HEK293 (cell line): ENCODE measurements at regions not wholly inside any gene's neighbourhood (a gene's known extent, or its start where the extent isn't known, plus 50 kb on each side); places are given as distances from the start of the nearest gene placed in this dataset.

Experiments used
- CTCF ChIA-PET: fragments of 350-600 bp; formaldehyde crosslinking; extraction: SDS; loops from one replicate; lab custom pipeline; 2021; ENCODE audit warnings: antibody characterized with exemption; lab: Yijun Ruan, JAX
- POLR2A ChIA-PET: fragments of 300-600 bp; formaldehyde crosslinking; extraction: SDS; loops from one replicate; lab custom pipeline; 2020; ENCODE audit warnings: antibody characterized with exemption, inconsistent platforms; lab: Yijun Ruan, JAX
- H3K27ac ChIP-seq: fragments of 200-500 bp; sonication (Bioruptor generic); 2 replicates; pipeline ENCODE4 v1.5.1; 2014; ENCODE audit warnings: low read depth, low read length, control low read depth, inconsistent platforms; ENCODE audit errors: extremely low read depth
- H3K36me3 ChIP-seq, 2 experiments: fragments of 200-500 bp in 1 of 2; sonication (Bioruptor generic) in 1 of 2; 1 replicate in 1 of 2; 2 replicates in 1 of 2; pipeline ENCODE4 v1.5.1; 2014 to 2017; ENCODE audit warnings: inconsistent platforms in 2 of 2, low read length in 2 of 2; ENCODE audit not compliant: control insufficient read depth in 2 of 2, insufficient read depth in 1 of 2
- H3K4me1 ChIP-seq: fragments of 200-500 bp; sonication (Bioruptor generic); 2 replicates; pipeline ENCODE4 v1.5.1; 2014; ENCODE audit warnings: mild to moderate bottlenecking, low read length, inconsistent platforms; ENCODE audit not compliant: control insufficient read depth, insufficient read depth
- H3K4me3 ChIP-seq: 2 replicates; pipeline ENCODE4 v1.5.1; 2011; ENCODE audit warnings: low read depth, mild to moderate bottlenecking, control low read depth, low read length, moderate library complexity
- H3K9me3 ChIP-seq: fragments of 200-500 bp; sonication (Bioruptor generic); 2 replicates; pipeline ENCODE4 v1.5.1; 2014; ENCODE audit warnings: low read depth, low read length, inconsistent platforms; ENCODE audit not compliant: control insufficient read depth, insufficient read depth
- GLI4 ChIP-seq: fragments of 450-650 bp; formaldehyde crosslinking; IDR thresholded peaks from 2 replicates; pipeline ENCODE4 v1.5.1; 2016; ENCODE audit warnings: missing biosample characterization, missing genetic modification characterization
- KLF7 ChIP-seq: fragments of 450-650 bp; formaldehyde crosslinking; IDR thresholded peaks from 2 replicates; pipeline ENCODE4 v1.5.1; 2016; ENCODE audit warnings: missing biosample characterization, missing genetic modification characterization, borderline replicate concordance
- KLF8 ChIP-seq: fragments of 450-650 bp; formaldehyde crosslinking; IDR thresholded peaks from 2 replicates; pipeline ENCODE4 v1.5.1; 2016; ENCODE audit warnings: missing biosample characterization, missing genetic modification characterization
- PRDM10 ChIP-seq: fragments of 450-650 bp; formaldehyde crosslinking; IDR thresholded peaks from 2 replicates; pipeline ENCODE4 v1.5.1; 2016; ENCODE audit warnings: missing biosample characterization, missing genetic modification characterization
- SALL2 ChIP-seq: fragments of 450-650 bp; formaldehyde crosslinking; IDR thresholded peaks from 2 replicates; pipeline ENCODE4 v1.5.0; 2017; ENCODE audit warnings: missing biosample characterization, mild to moderate bottlenecking, missing genetic modification characterization, borderline replicate concordance
- TRIM28 ChIP-seq: IDR thresholded peaks from 2 replicates; pipeline ENCODE4 v1.6.1; 2011; ENCODE audit warnings: low read length, control low read depth, borderline replicate concordance
- ZFP37 ChIP-seq: fragments of 450-650 bp; formaldehyde crosslinking; IDR thresholded peaks from 2 replicates; pipeline ENCODE4 v1.5.1; 2016; ENCODE audit warnings: missing biosample characterization, missing genetic modification characterization
- ZNF112 ChIP-seq: fragments of 450-650 bp; formaldehyde crosslinking; IDR thresholded peaks from 2 replicates; pipeline ENCODE4 v1.5.0; 2017; ENCODE audit warnings: missing biosample characterization, missing genetic modification characterization
- ZNF157 ChIP-seq: fragments of 450-650 bp; formaldehyde crosslinking; IDR thresholded peaks from 2 replicates; pipeline ENCODE4 v1.5.1; 2016; ENCODE audit warnings: missing biosample characterization, missing genetic modification characterization
- ZNF266 ChIP-seq: fragments of 450-650 bp; formaldehyde crosslinking; IDR thresholded peaks from 2 replicates; pipeline ENCODE4 v1.5.1; 2016; ENCODE audit warnings: missing biosample characterization, missing genetic modification characterization, low read depth
- ZNF292 ChIP-seq: fragments of 450-650 bp; formaldehyde crosslinking; IDR thresholded peaks from 2 replicates; pipeline ENCODE4 v1.5.1; 2016; ENCODE audit warnings: low read depth, missing biosample characterization, missing genetic modification characterization, borderline replicate concordance
- ZNF341 ChIP-seq: fragments of 450-650 bp; formaldehyde crosslinking; IDR thresholded peaks from 2 replicates; pipeline ENCODE4; 2016; ENCODE audit warnings: low read depth, missing biosample characterization, missing genetic modification characterization
- ZNF394 ChIP-seq: fragments of 450-650 bp; formaldehyde crosslinking; IDR thresholded peaks from 2 replicates; pipeline ENCODE4 v1.5.1; 2016; ENCODE audit warnings: missing biosample characterization, missing genetic modification characterization, mild to moderate bottlenecking, moderate library complexity, borderline replicate concordance
- ZNF513 ChIP-seq: fragments of 450-650 bp; IDR thresholded peaks from 2 replicates; pipeline ENCODE4 v1.5.1; 2018; ENCODE audit warnings: missing biosample characterization, missing genetic modification characterization
- ZNF777 ChIP-seq: fragments of 450-650 bp; formaldehyde crosslinking; IDR thresholded peaks from 2 replicates; pipeline ENCODE4 v1.5.1; 2017; ENCODE audit warnings: missing biosample characterization, missing genetic modification characterization, borderline replicate concordance
- TF ChIP-seq, protein P1 (sequence below): fragments of 450-650 bp; formaldehyde crosslinking; IDR thresholded peaks from 2 replicates; pipeline ENCODE4 v1.5.1; 2017; ENCODE audit warnings: missing biosample characterization, missing genetic modification characterization

GRCh38 chr17:73874008-73874720 lies 229.9 kb upstream of the SDK2 start:
- CTCF ChIA-PET, result interaction anchor here (0.7 kb wide), 1 partner anchor 91 kb away, joined by 4 read pairs; no protein-coding TSS in a partner anchor

GRCh38 chr17:73875346-73875745 lies 231.1 kb upstream of the SDK2 start:
- no peak overlapping the region for H3K4me3 ChIP-seq
- no peaks in the 10 kb centered on the region for H3K4me1 ChIP-seq
- ChIA-PET POLR2A (no interaction called here), CTCF (no interaction called here)
- H3K27ac ChIP-seq, result no peak overlapping the region
- TF ChIP-seq ZFP37 (tag by site-specific recombination), result no peak
- H3K36me3 ChIP-seq, result no peaks in the 10 kb centered on the region
- no peaks in the 10 kb centered on the region for H3K9me3 ChIP-seq

More at GRCh38 chr17:73874008-73874720, 229.9 kb upstream of the SDK2 start:
- POLR2A ChIA-PET, result no interaction called here
- H3K9me3 ChIP-seq, result no peaks in the 10 kb centered on the region
- no peak overlapping the region for H3K4me3 ChIP-seq
- H3K27ac ChIP-seq, result no peak overlapping the region
- no peaks in the 10 kb centered on the region for H3K4me1 ChIP-seq
- H3K36me3 ChIP-seq, result no peaks in the 10 kb centered on the region
- TF ChIP-seq KLF7 (tag by site-specific recombination) (no peak), KLF8 (tag by site-specific recombination) (no peak), ZNF341 (no peak), ZNF777 (no peak), GLI4 (tag by site-specific recombination) (no peak), TRIM28 (no peak), ZNF394 (tag by site-specific recombination) (no peak), ZNF266 (tag by site-specific recombination) (no peak), SALL2 (no peak), ZNF513 (tag by site-specific recombination) (no peak), ZNF292 (tag by site-specific recombination) (no peak), ZNF112 (tag by site-specific recombination) (no peak), ZNF157 (tag by site-specific recombination) (no peak), PRDM10 (tag by site-specific recombination) (no peak)
- TF ChIP-seq, protein P1, sequence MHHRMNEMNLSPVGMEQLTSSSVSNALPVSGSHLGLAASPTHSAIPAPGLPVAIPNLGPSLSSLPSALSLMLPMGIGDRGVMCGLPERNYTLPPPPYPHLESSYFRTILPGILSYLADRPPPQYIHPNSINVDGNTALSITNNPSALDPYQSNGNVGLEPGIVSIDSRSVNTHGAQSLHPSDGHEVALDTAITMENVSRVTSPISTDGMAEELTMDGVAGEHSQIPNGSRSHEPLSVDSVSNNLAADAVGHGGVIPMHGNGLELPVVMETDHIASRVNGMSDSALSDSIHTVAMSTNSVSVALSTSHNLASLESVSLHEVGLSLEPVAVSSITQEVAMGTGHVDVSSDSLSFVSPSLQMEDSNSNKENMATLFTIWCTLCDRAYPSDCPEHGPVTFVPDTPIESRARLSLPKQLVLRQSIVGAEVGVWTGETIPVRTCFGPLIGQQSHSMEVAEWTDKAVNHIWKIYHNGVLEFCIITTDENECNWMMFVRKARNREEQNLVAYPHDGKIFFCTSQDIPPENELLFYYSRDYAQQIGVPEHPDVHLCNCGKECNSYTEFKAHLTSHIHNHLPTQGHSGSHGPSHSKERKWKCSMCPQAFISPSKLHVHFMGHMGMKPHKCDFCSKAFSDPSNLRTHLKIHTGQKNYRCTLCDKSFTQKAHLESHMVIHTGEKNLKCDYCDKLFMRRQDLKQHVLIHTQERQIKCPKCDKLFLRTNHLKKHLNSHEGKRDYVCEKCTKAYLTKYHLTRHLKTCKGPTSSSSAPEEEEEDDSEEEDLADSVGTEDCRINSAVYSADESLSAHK (tag by site-specific recombination), result no peak
